Erythroblast (primary cell): ENCODE measurements at regions not wholly inside any gene's neighbourhood (a gene's known extent, or its start where the extent isn't known, plus 50 kb on each side); places are given as distances from the start of the nearest gene placed in this dataset.

ENCODE experiments used
- DNase-seq, 2 experiments: peaks; one replicate each; lab custom pipeline; 2025; lab: John Stamatoyannopoulos, UW
- GATA1 ChIP-seq: IDR thresholded peaks from 2 replicates; pipeline ENCODE4 v1.6.1; 2011; ENCODE audit warnings: low read depth, mild to moderate bottlenecking, control low read depth, low read length, moderate library complexity
- POLR2A ChIP-seq: IDR thresholded peaks from 2 replicates; pipeline ENCODE4 v1.6.1; 2011; ENCODE audit warnings: mild to moderate bottlenecking, low read length

DNA sequence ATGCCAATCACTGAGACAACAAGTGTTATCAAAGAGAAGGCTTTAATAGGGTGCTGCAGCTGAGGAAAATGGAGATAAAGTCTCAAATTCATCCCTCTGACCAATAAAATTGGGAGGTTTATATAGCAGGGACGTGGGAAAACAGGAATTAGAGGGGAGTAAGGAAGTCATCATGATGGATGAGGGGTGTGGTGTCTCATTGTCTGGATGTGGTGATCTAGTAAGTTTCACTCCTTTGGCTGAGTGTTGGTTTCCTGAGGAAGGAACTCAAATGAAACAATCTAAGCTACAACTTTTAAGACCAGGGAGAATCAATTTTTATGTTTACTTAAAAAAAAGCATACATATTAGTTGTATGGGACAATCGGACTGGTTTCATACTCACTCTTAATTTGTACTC is 491.0 kb upstream of the KIRREL3 start:
- no peak for DNase-seq
- TF ChIP-seq POLR2A (no peak), GATA1 (no peak)

DNA sequence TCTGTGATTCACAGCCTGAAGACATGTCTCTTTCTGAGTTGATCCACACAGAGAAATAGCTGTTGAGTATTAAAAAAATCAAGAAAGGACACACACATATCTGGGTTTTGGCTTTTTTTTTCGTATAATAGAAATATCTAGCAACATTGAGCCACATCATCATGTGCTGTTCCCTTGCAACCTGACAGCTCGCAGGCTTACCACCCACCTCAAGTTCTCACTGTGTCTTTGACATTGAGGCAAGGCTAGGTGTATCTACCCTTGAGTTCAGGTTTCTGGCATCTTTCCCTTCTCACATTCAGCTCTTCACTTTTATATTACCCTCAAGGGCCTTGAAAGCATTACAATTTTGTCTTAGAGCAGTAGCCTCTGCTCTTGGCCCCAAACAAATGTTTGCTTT is 490.3 kb upstream of the KIRREL3 start:
- no peak for DNase-seq

DNA sequence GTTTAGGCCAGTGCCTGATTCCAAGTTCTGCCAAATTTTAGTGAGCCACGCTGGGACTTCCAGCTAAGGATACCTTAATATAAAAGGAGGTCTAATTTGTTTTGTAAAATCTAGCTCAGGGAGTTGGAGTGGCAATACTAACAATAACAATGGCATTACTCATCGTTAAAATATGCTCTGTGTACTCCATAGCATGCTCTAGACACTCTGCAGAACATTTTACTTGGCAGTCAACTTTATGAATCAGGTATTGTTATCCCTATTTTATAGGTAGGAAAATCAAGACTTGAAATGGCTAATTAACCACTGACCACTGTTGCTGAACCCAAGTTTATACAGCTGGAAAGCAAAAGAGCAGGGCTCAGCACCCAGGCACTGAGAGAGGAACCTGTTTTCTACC is 485.0 kb upstream of the KIRREL3 start:
- TF ChIP-seq GATA1 (no peak), POLR2A (no peak)
- DNase-seq: no peak

More for the DNA sequence above, 490.3 kb upstream of the KIRREL3 start:
- TF ChIP-seq GATA1: no peak
- TF ChIP-seq POLR2A: no peak

DNA sequence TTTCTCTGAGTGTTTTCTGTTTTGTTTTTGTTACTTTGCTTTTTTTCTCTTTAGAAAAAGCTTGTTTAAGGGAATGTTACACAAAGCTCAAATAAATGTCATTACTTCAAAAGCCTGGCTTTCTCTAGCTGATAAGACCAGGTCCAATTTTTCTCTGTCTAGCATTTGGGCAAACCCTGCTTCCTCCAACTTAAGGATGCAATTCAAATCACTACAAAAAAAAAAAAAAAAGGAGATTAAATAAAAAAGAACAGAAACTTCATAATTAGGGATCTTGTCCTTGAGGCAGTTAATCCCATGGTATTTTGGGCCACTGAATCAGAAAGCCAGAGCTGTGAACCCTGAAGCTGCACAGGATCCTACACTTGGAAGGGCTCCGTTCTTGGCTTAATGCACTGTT is 480.8 kb upstream of the KIRREL3 start:
- TF ChIP-seq POLR2A (no peak), GATA1 (no peak)
- no peak for DNase-seq

DNA sequence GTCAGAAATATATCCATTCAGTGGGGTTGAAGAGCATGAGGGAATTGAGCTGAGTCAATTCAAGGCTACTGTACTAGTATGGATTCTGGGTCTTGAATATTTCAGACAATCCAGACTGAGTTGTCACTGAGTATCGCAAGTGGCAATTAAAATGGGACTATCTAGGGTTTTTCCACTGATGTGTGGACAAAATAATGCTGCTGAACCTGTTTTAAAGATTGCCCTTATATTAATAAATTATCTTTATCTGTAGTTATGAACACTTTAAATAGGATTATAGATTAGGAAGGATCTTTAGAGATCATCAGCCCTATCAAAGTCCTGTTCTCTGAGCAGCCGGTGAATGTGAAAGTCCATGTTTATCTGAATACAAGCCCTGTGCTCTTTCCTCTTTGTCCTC is 478.3 kb upstream of the KIRREL3 start:
- DNase-seq: no peak
- TF ChIP-seq POLR2A (no peak), GATA1 (no peak)

DNA sequence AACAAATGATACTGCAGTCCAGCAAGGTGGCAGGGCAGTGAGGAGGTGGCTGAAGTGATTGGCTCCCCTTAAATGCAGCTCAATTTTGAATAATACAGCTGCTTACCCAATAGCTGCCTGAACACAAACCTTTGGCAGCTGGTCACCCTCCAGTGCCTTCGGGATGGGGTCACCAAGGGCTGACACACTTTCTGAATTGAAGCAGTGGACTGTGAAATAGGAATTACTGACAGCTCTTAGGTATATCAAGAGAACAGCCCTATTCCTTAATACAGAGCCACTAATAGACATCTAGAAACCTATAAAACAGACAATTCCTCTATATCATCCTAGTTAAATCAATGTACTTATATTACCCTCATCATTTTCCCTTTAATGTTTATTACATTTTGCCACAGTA is 474.2 kb upstream of the KIRREL3 start:
- DNase-seq: no peak
- TF ChIP-seq GATA1: no peak
- no peak for TF ChIP-seq POLR2A

DNA sequence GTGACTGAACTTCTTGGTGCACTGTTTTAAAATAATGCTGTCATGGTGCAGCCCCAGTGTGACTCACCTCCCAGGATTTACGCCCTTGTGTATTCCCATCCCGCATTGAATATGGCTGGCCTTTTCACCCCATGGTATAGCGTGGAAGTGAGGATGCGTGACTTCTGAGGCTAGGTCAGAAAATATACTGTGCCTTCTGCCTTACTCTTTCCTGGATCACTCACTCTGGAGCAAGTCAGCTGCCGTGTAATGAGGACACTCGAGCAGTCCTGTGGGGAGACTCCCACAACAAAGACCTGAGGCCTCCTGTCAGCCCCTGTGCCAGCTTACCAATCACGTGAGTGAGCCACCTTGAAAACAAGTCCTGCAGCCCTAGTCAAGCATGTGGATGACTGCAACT is 471.9 kb upstream of the KIRREL3 start:
- TF ChIP-seq GATA1: no peak
- TF ChIP-seq POLR2A: no peak
- no peak for DNase-seq

DNA sequence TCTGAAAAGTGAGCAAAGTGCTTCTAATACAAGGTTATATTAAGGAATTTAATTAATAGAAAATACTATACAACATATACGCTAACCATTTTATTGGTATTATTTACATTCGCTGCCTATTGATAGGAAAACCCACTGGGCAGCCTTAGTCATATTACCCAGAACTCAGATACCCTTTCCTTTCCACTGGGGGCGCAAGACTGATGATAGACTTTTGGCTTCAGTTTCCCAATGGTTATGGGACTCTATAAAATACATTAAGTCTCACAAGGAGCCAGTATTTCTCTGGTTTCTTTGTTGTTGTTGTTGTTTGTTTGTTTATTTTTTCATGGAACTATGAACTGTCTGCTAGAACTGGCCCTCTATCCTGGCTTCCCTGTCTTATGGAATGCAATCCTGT is 471.1 kb upstream of the KIRREL3 start:
- TF ChIP-seq POLR2A: no peak
- no peak for TF ChIP-seq GATA1
- no peak for DNase-seq

DNA sequence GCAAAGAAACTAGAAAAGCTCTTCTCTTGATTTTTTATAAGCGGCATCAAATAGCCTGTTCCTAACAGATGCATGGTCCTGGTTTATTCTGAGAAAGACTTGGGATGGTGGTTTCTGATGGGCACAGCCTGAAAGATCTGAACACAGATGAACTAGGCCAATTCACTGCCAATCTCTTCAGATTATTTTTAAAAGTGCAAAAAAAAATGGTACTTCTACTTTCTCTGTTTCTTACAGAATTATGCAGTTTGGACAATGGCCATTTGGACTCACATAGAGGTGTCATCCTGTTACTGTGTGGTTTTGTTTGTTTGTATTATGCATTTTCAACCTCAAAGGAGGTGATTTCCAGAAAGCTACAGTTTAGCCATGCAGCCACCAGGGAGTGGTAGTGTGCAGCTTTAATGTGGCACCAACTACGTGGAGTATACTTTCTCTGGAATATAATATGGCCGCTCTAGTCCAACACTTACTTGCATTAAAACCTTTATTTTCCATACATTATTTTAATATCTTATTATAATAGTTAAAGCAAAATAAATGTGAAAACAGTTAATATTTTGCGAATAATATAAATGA is 469.8 kb upstream of the KIRREL3 start:
- DNase-seq: peak; percentile 1 to 24
- TF ChIP-seq GATA1: no peak
- no peak for TF ChIP-seq POLR2A

DNA sequence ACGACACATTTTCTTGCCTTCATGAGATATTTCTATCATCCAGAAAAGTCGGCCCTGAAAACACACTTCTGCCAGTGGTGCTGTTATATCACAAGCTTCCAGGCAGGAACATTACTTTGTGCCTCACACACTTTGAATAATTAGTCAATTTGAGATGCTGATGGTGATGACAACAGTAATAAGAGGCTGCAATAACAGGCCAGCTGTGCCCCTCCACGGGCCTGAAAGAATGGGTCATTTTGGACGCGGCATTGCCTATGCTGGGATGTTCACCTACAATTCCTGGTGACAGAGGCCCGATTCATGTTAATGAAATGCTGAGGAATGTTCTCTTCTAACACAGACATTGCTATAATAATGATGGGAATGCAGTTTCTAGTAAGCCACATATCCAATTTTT is 463.8 kb upstream of the KIRREL3 start:
- DNase-seq: no peak
- no peak for TF ChIP-seq GATA1
- TF ChIP-seq POLR2A: no peak

DNA sequence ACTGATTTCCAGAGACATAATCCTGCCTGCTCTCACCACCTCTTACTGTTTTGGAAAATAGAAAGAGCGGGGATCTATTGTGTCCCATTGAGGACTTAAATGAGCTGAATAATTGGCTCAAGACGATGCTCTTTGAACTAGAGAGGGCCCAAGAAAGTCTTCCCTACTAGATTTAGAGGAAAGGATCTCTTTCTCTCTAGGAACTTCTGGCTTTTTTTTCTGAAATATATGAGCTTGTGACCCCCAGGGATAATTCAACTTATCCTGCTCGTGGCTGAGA is 461.4 kb upstream of the KIRREL3 start:
- DNase-seq: no peak
- TF ChIP-seq GATA1: no peak
- no peak for TF ChIP-seq POLR2A

DNA sequence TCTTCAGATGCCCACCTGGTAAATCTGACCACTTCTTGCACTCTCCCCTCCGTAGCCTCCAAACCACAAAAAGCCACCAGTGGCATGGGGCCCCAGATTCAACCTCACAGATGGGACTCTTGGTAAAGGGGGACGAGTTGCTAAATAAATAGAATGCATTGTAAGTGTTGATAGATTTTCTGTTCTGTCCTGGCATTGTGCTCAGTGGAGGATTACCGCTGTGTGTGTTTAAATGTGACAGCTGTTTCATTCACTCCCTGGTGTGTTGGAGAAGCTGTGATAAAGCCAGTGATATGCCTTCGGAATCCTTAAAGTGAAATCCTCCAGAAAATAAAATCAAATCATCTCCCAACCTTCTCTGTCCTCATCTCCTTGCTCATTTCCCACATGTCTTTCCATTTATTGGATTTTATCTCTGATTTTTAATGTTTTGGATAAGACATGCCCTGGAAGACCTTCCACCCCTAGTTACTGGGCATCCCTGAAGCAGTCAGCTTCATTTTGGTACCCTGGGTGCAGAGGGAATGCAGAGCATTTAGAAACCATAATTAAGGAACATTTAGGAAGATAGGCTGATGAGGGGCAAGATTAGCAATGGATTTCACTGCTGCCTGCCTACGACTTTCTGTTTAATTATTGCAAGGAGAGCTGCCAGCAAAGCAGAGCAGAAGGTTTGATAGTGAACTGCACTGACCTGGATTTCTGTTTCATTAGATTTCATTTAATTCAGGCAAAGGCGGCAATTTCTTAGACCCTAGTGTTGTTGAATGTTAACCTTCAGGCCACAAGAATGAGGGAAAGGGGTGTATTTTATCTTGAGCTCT is 460.9 kb upstream of the KIRREL3 start:
- TF ChIP-seq GATA1: no peak
- TF ChIP-seq POLR2A: no peak
- DNase-seq: no peak

DNA sequence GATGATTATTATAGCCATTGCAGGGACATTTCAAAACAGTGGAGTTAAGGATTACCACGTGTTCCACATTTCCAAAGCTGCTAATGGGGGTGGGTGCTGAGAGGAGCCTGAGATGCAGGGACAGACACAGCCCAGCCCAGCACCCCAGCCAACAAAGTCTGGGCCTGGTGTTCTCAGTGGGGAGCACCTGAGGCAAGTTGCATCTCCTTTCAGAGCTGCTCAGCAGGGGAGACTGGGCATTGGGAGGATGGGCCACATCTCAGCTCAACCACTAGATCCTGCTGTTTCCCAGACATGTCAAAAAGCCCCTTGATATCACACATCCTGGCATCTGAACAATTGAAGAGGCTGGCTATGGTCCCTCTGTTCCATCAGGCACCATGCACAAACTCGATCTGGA is 458.0 kb upstream of the KIRREL3 start:
- no peak for TF ChIP-seq POLR2A
- TF ChIP-seq GATA1: no peak
- DNase-seq: no peak

DNA sequence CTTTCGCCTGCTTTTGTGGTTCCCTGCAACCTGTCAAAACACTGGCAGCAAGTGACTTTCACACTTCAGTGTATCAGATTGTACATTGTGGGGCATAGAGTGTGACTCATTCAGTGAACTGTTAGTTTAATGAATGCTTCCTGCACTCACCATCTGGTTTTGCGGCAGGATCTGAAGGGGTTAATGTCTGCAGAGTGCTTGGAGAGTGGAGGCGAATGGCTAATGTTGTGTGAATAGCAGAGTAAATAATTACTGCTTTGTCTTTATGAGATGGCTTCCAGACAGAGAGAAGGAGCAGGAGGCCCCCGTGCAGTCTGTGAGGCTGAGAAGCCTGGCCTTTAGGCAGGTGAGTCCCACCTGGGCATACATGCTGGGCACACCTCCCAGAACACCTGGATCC is 454.3 kb upstream of the KIRREL3 start:
- TF ChIP-seq POLR2A: no peak
- TF ChIP-seq GATA1: no peak
- no peak for DNase-seq

DNA sequence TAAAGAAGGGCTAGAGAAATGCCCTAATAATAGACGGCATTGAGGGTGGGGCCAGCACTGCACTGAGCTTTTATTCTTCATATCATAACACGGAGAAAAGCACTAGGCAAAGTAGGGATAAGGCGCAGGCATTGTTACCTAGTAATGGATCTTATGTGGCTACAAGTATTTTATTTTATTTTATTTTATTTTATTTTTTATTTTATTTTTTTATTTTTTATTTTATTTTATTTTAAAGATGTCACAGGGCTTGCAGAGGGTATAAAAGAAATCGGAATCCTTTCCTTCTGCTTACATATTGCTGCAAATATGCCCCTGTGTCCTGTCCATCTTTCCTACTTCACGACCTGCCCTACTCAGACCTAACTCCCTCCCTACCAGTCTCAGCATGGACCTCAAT is 452.0 kb upstream of the KIRREL3 start:
- no peak for TF ChIP-seq POLR2A
- no peak for TF ChIP-seq GATA1

More for the DNA sequence above, 452.0 kb upstream of the KIRREL3 start:
- DNase-seq: no peak
